Heart right ventricle (tissue), 16 donors: ENCODE measurements at regions not wholly inside any gene's neighbourhood (a gene's known extent, or its start where the extent isn't known, plus 50 kb on each side); places are given as distances from the start of the nearest gene placed in this dataset.
"Not testable (repeated sequence)": the region's sequence is repeated elsewhere in the genome, so short reads cannot be mapped to it uniquely, and the experiment has no call there.

Source experiments
- ATAC-seq, 8 donors: fragments of 200-7000 bp; cut with Tn5 transposase; one replicate each; pipeline ENCODE4 v1.9.1; 2020; ENCODE audit warnings: mild to moderate bottlenecking in 8 of 8, moderate library complexity in 8 of 8, moderate number of reproducible peaks in 1 of 8
- DNase-seq, 2 donors: peaks; one replicate each; pipeline ENCODE4 v3.0.0-alpha.2; 2020
- H3K27ac ChIP-seq, 10 donors: fragments of 200-600 bp; sonication (generic) in 2 of 10; one replicate each; pipeline versions ENCODE4 v1.5.0 to v1.8.0; 2020 to 2022; ENCODE audit warnings: mild to moderate bottlenecking in 3 of 10
- H3K27me3 ChIP-seq, 7 donors: fragments of 200-600 bp; one replicate each; pipeline ENCODE4 v1.8.0; 2021 to 2022; ENCODE audit warnings: mild to moderate bottlenecking in 2 of 7
- H3K36me3 ChIP-seq, 9 donors: fragments of 200-600 bp; sonication (generic) in 1 of 9; one replicate each; pipeline versions ENCODE4 v1.5.0 to v1.8.0; 2020 to 2022; ENCODE audit warnings: mild to moderate bottlenecking in 2 of 9
- H3K4me1 ChIP-seq, 9 donors: fragments of 200-600 bp; sonication (generic) in 1 of 9; one replicate each; pipeline versions ENCODE4 v1.5.0 to v1.8.0; 2020 to 2022; ENCODE audit warnings: mild to moderate bottlenecking in 4 of 9
- H3K4me3 ChIP-seq, 10 donors: fragments of 200-600 bp; sonication (generic) in 2 of 10; one replicate each; pipeline versions ENCODE4 v1.5.0 to v1.8.0; 2020 to 2022; ENCODE audit warnings: mild to moderate bottlenecking in 7 of 10, moderate library complexity in 2 of 10
- H3K9me3 ChIP-seq, 11 donors: fragments of 200-600 bp in 10 of 11; sonication (generic) in 2 of 11; one replicate each; pipeline versions ENCODE4 v1.5.0 to v1.8.0; 2013 to 2022; ENCODE audit warnings: mild to moderate bottlenecking in 2 of 11, control low read depth in 1 of 11, moderate library complexity in 1 of 11
- WGBS, 2 donors: extraction: QIAGEN DNeasy Blood & Tissue Kit; methylation state at CpG; one replicate each; pipeline ENCODE4 v1.1.7; 2013; ENCODE audit warnings: inconsistent platforms in 1 of 2; 5-methylcytosine and 5-hydroxymethylcytosine counted together
- intact Hi-C, 10 donors: fragments of 100-400 bp; cut with DNase I; formaldehyde crosslinking; loops; one replicate each; pipeline versions ENCODE4 v1.11.1 to v1.14.2; 2022
- TF ChIP-seq, protein P1 (sequence below), 9 donors: fragments of 200-600 bp; sonication (generic) in 2 of 9; IDR thresholded peaks; one replicate each; pipeline versions ENCODE4 v1.5.0 to v1.8.0; 2021 to 2022; ENCODE audit warnings: antibody characterized with exemption in 9 of 9, mild to moderate bottlenecking in 5 of 9, moderate library complexity in 1 of 9
- donor health status: Arrhythmogenic right ventricular cardiomyopathy.
- donor health status: ischemic (EF 13 %, LVEDD 7.1; RV severe dilation, severe dysfunction).
- donor health status: healthy with polysubstance abuse.
- donor health status: DM: no; HTN: yes; CAD: no.
- donor health status: DM: no; HTN: no; CAD: no.
- donor health status: ischemic (EF 25% LVEDD 6.9; RV normal size, moderate dysfunction).
- donor health status: ischemic (EF 25% LVEDD 5.7; RV mildly dilated, moderate dysfunction).
- donor health status: healthy.
- donor health status: DM: yes; HTN: yes; CAD: no.
- donor health status: Ischemic cardiomyopathy.
- donor health status: ischemic (EF 35%, LVEDD 5.7; RV mildly dilated, moderate dysfunction).
- donor health status: nonischemic (EF 11% LVEDD 7.7; RV severe dilation, severe dysfunction).
- donor health status: DM: yes; HTN: yes; CAD: no.
- donor health status: PGD.
- donor health status: ischemic (EF 29% LVEDD 5.4; RV normal size, mild dysfunction).
- donor health status: nonischemic (EF 23%, LVEDD 6.1; RV moderate dilation, normal function).

DNA sequence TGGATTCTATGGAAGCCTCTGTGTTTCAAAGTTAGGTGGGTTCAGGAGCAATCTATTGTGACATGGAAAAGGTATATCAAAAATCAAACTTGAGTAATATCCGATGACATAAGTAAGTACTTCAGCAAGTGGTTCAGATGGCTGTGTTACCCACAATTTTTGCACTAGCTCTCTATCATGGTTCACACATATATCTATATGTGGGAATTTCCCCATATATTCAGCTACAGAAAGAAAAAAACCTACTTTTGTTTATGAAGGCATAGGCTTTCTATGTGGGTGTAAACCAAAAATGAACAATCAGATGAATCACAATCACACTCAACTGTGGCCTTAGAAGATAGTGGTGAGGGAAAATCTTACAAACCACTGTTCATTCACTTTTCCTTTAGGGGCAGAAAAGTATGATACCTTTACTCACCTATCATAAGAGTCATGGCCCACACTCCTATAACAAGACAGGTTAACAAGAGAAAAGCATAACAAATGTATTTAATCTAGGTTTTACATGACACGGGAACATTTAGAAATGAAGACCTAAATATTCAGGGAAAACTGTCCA, 449.6 kb upstream of the HTR1E start:
- TF ChIP-seq, protein P1, sequence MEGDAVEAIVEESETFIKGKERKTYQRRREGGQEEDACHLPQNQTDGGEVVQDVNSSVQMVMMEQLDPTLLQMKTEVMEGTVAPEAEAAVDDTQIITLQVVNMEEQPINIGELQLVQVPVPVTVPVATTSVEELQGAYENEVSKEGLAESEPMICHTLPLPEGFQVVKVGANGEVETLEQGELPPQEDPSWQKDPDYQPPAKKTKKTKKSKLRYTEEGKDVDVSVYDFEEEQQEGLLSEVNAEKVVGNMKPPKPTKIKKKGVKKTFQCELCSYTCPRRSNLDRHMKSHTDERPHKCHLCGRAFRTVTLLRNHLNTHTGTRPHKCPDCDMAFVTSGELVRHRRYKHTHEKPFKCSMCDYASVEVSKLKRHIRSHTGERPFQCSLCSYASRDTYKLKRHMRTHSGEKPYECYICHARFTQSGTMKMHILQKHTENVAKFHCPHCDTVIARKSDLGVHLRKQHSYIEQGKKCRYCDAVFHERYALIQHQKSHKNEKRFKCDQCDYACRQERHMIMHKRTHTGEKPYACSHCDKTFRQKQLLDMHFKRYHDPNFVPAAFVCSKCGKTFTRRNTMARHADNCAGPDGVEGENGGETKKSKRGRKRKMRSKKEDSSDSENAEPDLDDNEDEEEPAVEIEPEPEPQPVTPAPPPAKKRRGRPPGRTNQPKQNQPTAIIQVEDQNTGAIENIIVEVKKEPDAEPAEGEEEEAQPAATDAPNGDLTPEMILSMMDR (IDR thresholded peaks at IDR 0.05): no peak
- no peak for ATAC-seq
- Histone ChIP-seq H3K4me3 (no peak overlapping the region), H3K36me3 (no peaks in the 10 kb centered on the region), H3K27me3 (no peaks in the 10 kb centered on the region), H3K4me1 (no peaks in the 10 kb centered on the region), H3K27ac (no peak overlapping the region), H3K9me3 (peaks cover 0 to 15% (median 0%) of the 10 kb centered on the region in 11 donors)
- 79 to 91% methylated on average over 2 of the region's 2 CpGs for WGBS, 2 donors
- intact Hi-C loops: no loop called here
- DNase-seq: no peak

DNA sequence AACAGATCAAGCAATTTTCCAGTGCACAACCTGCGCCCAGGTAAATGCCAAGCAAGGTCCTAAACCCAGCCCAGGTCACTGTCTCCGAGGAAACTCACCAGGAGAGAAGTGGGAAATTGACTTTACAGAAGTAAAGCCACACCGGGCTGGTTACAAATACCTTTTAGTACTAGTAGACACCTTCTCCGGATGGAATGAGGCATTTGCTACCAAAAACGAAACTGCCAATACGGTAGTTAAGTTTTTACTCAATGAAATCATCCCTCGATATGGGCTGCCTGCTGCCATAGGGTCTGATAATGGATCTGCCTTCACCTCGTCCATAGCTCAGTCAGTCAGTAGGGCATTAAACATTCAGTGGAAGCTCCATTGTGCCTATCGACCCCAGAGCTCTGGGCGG, 459.0 kb upstream of the HTR1E start:
- DNase-seq, intact Hi-C loops, H3K4me3 ChIP-seq, H3K9me3 ChIP-seq, H3K4me1 ChIP-seq, ATAC-seq, H3K27me3 ChIP-seq, H3K27ac ChIP-seq, H3K36me3 ChIP-seq: not testable (repeated sequence)
- WGBS, 2 donors: 85 to 86% methylated on average over 10 of the region's 10 CpGs

DNA sequence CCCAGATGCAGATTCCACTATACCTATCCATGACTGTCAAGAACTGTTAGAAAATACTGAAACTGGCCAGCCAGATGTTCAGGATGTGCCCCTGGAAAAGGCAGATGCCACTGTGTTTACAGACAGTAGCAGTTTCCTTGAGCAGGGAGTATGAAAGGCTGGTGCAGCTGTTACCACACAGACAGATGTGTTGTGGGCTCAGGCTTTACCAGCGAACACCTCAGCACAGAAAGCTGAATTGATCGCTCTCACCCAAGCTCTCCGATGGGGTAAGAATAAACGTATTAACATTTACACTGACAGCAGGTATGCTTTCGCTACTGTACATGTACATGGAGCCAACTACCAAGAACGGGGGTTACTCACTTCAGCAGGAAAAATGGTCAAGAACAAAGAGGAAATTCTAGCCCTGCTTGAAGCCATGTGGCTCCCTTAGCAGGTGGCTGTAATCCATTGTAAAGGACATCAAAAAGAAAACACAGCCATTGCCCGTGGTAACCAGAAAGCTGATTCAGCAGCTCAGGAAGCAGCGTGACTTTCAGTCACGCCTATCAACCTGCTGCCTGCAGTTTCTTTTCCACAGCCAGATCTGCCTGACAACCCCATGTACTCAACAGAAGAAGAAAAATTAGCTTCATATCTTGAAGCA, 459.7 kb upstream of the HTR1E start:
- H3K4me3 ChIP-seq: no peak overlapping the region
- no peak for ATAC-seq
- WGBS, 2 donors: 55 to 61% methylated on average over 9 of the region's 9 CpGs
- no peak overlapping the region for H3K27ac ChIP-seq
- no peaks in the 10 kb centered on the region for H3K27me3 ChIP-seq
- DNase-seq: no peak
- H3K4me1 ChIP-seq: no peaks in the 10 kb centered on the region
- intact Hi-C loops: no loop called here
- no peaks in the 10 kb centered on the region for H3K9me3 ChIP-seq
- no peaks in the 10 kb centered on the region for H3K36me3 ChIP-seq
- TF ChIP-seq, protein P1 (IDR thresholded peaks at IDR 0.05): no peak

DNA sequence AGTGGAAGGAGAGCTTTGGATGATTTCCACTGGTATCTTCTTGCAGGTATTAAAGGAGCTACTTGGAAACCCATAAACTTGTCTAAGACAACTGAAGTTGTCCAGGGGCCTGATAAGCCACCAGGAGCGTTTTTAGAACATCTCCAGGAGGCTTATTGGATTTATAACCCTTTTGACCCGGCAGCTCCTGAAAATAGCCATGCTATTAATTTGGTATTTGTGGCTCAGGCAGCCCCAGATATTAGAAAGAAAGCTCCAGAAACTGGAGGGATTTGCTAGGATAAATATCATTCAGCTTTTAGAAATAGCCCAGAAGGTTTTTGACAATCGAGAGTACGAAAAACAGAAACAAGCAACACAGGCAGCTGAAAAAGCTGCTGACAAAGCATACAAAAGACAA, 461.0 kb upstream of the HTR1E start:
- Histone ChIP-seq H3K4me1 (no peaks in the 10 kb centered on the region), H3K27me3 (no peaks in the 10 kb centered on the region), H3K36me3 (no peaks in the 10 kb centered on the region), H3K4me3 (no peak overlapping the region), H3K27ac (no peak overlapping the region), H3K9me3 (no peaks in the 10 kb centered on the region)
- intact Hi-C loops: no loop called here
- TF ChIP-seq, protein P1 (IDR thresholded peaks at IDR 0.05): no peak
- DNase-seq: no peak
- ATAC-seq: no peak
- WGBS, 2 donors: 58 to 63% methylated on average over 4 of the region's 4 CpGs

DNA sequence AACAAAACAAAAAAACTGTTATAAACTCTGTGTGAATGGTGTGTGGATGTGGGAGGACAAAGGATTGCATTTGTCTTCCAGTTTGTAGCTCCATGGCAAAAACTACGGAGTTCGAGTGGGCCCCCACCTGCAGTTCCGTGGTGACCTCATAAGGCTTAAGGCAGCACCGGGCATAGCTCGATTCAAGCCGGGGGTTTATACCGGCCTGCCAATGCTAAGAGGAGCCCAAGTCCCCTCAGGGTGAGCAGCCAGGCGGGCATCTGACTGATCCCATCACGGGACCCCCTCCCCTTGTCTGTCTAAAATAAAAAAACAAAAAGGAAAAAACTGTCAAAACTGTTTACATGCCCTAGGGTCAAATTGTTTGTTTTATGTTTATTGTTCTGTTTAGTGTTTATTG, 463.2 kb upstream of the HTR1E start:
- no peaks in the 10 kb centered on the region for H3K27me3 ChIP-seq
- ATAC-seq (no peak), DNase-seq (no peak)
- H3K36me3 ChIP-seq: no peaks in the 10 kb centered on the region
- no peaks in the 10 kb centered on the region for H3K4me1 ChIP-seq
- intact Hi-C loops: no loop called here
- no peaks in the 10 kb centered on the region for H3K9me3 ChIP-seq
- H3K27ac ChIP-seq: no peak overlapping the region
- TF ChIP-seq, protein P1 (IDR thresholded peaks at IDR 0.05): no peak
- 87 to 94% methylated on average over 9 of the region's 9 CpGs for WGBS, 2 donors
- H3K4me3 ChIP-seq: no peak overlapping the region
